ENCODE measurements at regions not wholly inside any gene's neighbourhood (a gene's known extent, or its start where the extent isn't known, plus 50 kb on each side); places are given as distances from the start of the nearest gene placed in this dataset.
A peak's percentile ranks its signal among the peaks of the same experiment; 100 is the strongest.

DNA sequence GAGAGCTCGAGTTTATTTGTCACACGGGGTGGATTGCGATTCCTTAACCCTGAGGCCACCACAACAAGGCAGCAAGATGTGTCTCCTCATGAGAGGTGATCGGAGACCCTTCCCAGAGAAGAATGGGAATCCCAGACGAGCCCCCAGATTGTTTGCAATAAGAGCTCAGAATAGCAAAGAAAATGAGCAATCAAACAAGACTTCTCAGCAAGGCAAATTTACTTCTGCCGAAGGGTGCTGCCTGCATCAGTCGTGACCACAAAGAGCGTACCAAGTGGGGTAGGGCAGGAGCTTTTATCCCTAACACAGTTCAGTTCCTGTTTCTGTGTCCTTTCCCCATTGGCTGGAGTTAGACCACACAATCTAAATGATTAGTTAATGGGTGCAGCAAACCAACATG lies 237.5 kb upstream of the SYT4 start:
- no peak overlapping the region for H3K27ac Mint-ChIP-seq
- H3K9me3 Mint-ChIP-seq = peaks cover 6 to 33% (median 7%) of the 10 kb centered on the region in 3 donors
- no peaks in the 10 kb centered on the region for H3K27me3 Mint-ChIP-seq
- H3K4me1 Mint-ChIP-seq = no peaks in the 10 kb centered on the region
- H3K36me3 Mint-ChIP-seq = no peaks in the 10 kb centered on the region
- H3K4me3 Mint-ChIP-seq = no peak overlapping the region

GRCh38 chr18:43515481-43515880 lies 238.2 kb upstream of the SYT4 start:
- H3K36me3 Mint-ChIP-seq = no peaks in the 10 kb centered on the region
- no peaks in the 10 kb centered on the region for H3K27me3 Mint-ChIP-seq
- no peaks in the 10 kb centered on the region for H3K4me1 Mint-ChIP-seq
- H3K27ac Mint-ChIP-seq = no peak overlapping the region
- no peak overlapping the region for H3K4me3 Mint-ChIP-seq
- H3K9me3 Mint-ChIP-seq = peaks cover 6 to 29% (median 7%) of the 10 kb centered on the region in 3 donors

GRCh38 chr18:43524260-43524659 lies 247.0 kb upstream of the SYT4 start:
- Mint-ChIP-seq H3K4me3 (no peak overlapping the region), H3K9me3 (no peaks in the 10 kb centered on the region), H3K36me3 (no peaks in the 10 kb centered on the region), H3K27me3 (no peaks in the 10 kb centered on the region), H3K4me1 (no peaks in the 10 kb centered on the region), H3K27ac (no peak overlapping the region)

- Mint-ChIP-seq H3K4me3 (no peak overlapping the region), H3K9me3 (no peaks in the 10 kb centered on the region), H3K27ac (no peak overlapping the region), H3K36me3 (no peaks in the 10 kb centered on the region), H3K4me1 (no peaks in the 10 kb centered on the region), H3K27me3 (no peaks in the 10 kb centered on the region)
Observed at GRCh38 chr18:43525169-43525568, 247.9 kb upstream of the SYT4 start.

DNA sequence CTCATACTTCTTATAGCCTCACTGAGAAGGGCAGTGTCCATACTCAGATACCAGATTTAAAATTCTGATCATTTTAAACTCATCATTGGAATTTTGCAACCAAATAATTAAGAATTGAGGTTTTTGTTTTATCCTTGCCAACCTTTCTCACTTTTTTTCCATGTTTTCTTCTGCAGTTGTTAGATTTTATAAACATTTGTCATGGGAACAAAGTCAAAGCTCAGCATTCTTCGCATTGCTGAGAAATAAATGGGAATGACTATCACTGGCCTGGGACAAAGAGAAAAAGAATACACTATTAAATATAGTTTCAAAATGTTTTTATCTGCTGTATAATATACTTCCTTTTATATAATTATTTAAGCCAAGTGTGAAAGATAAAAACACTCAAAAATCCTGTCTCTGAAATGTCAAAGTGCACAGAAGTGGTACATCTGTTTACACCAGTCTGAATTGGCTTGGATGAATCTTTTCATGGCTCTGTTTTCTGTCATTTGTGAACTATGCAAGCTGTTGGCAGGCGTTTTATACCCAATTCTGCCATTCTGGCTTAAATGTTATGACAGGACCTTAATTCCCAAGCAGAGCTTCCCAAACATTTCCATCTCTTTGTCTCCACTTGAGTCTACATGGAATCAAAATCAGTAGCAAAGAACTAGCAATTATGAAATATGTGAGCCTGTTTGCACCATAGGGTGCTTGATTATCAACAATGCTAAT lies 249.3 kb upstream of the SYT4 start:
- no peaks in the 10 kb centered on the region for H3K9me3 Mint-ChIP-seq

DNA sequence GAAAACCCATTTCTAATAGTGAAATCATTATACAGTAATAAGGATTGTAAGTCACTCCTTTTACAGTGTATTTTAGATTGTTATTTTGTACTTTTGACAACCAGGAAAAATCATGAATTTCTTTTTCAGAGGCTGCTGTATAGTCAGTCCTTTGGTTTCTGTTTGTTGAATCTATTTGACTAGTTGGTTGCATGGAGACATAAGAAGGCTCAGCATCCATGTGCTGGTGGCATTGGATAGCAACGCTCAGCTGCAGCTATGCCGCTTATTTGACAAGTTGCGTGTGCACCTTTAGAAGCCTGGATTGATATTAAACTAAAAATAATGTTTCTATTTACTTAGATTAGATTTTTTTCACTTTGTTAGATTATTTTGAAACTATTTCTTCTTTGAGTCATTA lies 254.1 kb upstream of the SYT4 start:
- H3K36me3 Mint-ChIP-seq = no peaks in the 10 kb centered on the region
- no peaks in the 10 kb centered on the region for H3K4me1 Mint-ChIP-seq
- H3K27me3 Mint-ChIP-seq = no peaks in the 10 kb centered on the region
- no peak overlapping the region for H3K27ac Mint-ChIP-seq
- no peak overlapping the region for H3K4me3 Mint-ChIP-seq
- H3K9me3 Mint-ChIP-seq = no peaks in the 10 kb centered on the region

More for the DNA sequence above, 249.3 kb upstream of the SYT4 start:
- Mint-ChIP-seq H3K36me3 (no peaks in the 10 kb centered on the region), H3K4me1 (no peaks in the 10 kb centered on the region), H3K27ac (no peak overlapping the region), H3K27me3 (no peaks in the 10 kb centered on the region), H3K4me3 (no peak overlapping the region)

GRCh38 chr18:43533371-43533770 lies 256.1 kb upstream of the SYT4 start:
- Mint-ChIP-seq H3K9me3 (no peaks in the 10 kb centered on the region), H3K36me3 (no peaks in the 10 kb centered on the region)

DNA sequence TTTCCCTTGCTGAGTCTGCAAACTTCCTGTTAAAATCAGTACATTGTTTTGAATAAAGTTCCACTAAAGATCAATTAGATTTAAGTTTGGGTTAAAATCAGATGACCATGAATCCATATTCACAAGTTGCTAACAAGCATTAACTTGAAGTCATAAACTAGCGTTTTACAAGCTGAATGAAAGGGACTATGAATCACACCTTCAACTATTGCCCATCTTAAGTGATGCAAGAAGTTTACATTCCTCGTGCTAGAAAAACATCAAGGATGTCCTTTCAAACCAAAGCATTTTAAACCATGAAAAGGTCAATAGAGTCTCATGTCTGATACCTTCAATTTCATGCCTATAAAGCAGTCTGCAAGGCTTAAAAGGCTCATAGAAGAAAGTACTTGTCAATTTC lies 257.2 kb upstream of the SYT4 start:
- H3K27ac Mint-ChIP-seq = no peak overlapping the region
- H3K36me3 Mint-ChIP-seq = no peaks in the 10 kb centered on the region
- H3K9me3 Mint-ChIP-seq = no peaks in the 10 kb centered on the region
- H3K4me3 Mint-ChIP-seq = no peak overlapping the region
- no peaks in the 10 kb centered on the region for H3K27me3 Mint-ChIP-seq
- no peaks in the 10 kb centered on the region for H3K4me1 Mint-ChIP-seq

More at GRCh38 chr18:43533371-43533770, 256.1 kb upstream of the SYT4 start:
- Mint-ChIP-seq H3K4me1 (no peaks in the 10 kb centered on the region), H3K27ac (no peak overlapping the region), H3K4me3 (no peak overlapping the region), H3K27me3 (no peaks in the 10 kb centered on the region)

- Mint-ChIP-seq H3K4me1 (no peaks in the 10 kb centered on the region), H3K9me3 (peaks cover 0 to 6% (median 0%) of the 10 kb centered on the region in 3 donors), H3K36me3 (no peaks in the 10 kb centered on the region), H3K4me3 (no peak overlapping the region), H3K27ac (no peak overlapping the region), H3K27me3 (no peaks in the 10 kb centered on the region)
Observed at GRCh38 chr18:43539862-43540261, 262.6 kb upstream of the SYT4 start.

DNA sequence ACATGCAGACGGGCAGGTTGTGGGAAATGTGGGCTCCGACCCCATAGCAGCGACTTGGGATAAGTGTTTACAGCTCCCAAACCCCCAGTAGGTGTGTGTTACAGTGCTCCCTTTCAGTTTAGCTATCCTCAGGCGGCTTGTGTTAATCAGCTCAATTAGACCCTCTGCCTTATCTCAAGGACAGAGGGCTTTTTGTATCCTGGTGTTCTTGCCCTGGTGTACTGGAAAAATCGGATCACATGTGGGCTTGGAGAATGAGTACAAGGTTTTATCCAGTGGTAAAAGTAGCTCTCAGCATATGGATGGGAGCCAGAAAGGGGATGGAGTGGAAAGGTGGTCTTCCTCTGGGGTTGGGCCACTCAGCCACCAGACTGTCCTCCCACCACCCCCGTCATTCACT lies 264.7 kb upstream of the SYT4 start:
- no peak overlapping the region for H3K4me3 Mint-ChIP-seq
- H3K4me1 Mint-ChIP-seq = no peaks in the 10 kb centered on the region
- H3K36me3 Mint-ChIP-seq = no peaks in the 10 kb centered on the region
- H3K27ac Mint-ChIP-seq = no peak overlapping the region
- no peaks in the 10 kb centered on the region for H3K27me3 Mint-ChIP-seq
- H3K9me3 Mint-ChIP-seq = peaks cover 0 to 6% (median 0%) of the 10 kb centered on the region in 3 donors

GRCh38 chr18:43543236-43543635 lies 265.9 kb upstream of the SYT4 start:
- H3K36me3 Mint-ChIP-seq = no peaks in the 10 kb centered on the region
- H3K9me3 Mint-ChIP-seq = peaks cover 0 to 6% (median 0%) of the 10 kb centered on the region in 3 donors
- H3K4me1 Mint-ChIP-seq = no peaks in the 10 kb centered on the region
- H3K27me3 Mint-ChIP-seq = no peaks in the 10 kb centered on the region
- H3K27ac Mint-ChIP-seq = no peak overlapping the region
- H3K4me3 Mint-ChIP-seq = peak overlapping the region in 1 of 4 donors; percentile 37

GRCh38 chr18:43547456-43547855 lies 270.2 kb upstream of the SYT4 start:
- no peaks in the 10 kb centered on the region for H3K27me3 Mint-ChIP-seq
- H3K9me3 Mint-ChIP-seq = peaks cover 2 to 8% (median 5%) of the 10 kb centered on the region in 3 donors
- H3K4me1 Mint-ChIP-seq = no peaks in the 10 kb centered on the region
- no peak overlapping the region for H3K27ac Mint-ChIP-seq
- H3K36me3 Mint-ChIP-seq = no peaks in the 10 kb centered on the region
- no peak overlapping the region for H3K4me3 Mint-ChIP-seq

- Mint-ChIP-seq H3K27me3 (peaks cover 4% of the 10 kb centered on the region), H3K36me3 (no peaks in the 10 kb centered on the region), H3K27ac (no peak overlapping the region), H3K9me3 (peaks cover 0 to 18% (median 7%) of the 10 kb centered on the region in 3 donors), H3K4me3 (no peak overlapping the region), H3K4me1 (no peaks in the 10 kb centered on the region)
Observed at GRCh38 chr18:43559507-43559906, 282.2 kb upstream of the SYT4 start.

DNA sequence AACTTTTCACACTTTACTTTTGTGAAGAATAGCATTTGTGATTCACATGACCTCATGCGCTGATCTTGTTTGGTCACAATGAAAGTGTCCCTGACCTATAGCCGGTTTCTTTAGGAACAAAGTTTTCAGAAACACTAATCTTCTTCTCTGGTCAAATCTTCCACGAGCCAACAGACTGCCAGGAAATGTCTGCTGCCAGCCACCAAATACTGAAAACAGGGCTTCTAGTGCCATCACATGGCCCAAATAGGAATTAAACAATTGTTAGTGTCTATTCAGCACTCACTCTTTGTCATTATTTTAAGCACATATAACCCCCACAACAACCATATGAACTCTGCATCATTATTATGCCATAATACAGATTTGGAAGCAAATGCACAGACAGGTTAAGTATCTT lies 286.5 kb upstream of the SYT4 start:
- H3K27ac Mint-ChIP-seq = no peak overlapping the region
- no peak overlapping the region for H3K4me3 Mint-ChIP-seq
- H3K4me1 Mint-ChIP-seq = no peaks in the 10 kb centered on the region
- peaks cover 0 to 2% (median 0%) of the 10 kb centered on the region in 3 donors for H3K9me3 Mint-ChIP-seq
- no peaks in the 10 kb centered on the region for H3K36me3 Mint-ChIP-seq
- H3K27me3 Mint-ChIP-seq = peaks cover 4% of the 10 kb centered on the region

DNA sequence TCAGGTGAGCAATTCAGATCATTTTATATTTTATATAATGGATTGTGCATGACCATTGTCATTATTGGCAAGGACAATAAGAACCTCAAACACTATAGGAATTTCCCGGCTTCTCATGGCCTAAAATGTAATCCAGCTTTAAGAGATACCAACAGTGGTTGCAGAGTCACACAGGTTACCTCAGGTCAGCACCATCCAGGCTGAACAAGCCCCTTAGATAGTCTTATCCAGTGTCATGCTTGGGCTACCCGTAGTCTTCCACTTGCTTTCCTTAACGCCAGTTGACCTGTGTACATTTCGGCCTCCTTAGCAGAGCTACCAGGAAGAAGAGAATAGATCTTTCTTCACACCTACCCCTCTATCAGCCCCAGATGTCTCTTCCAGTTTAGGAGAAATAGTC lies 293.3 kb upstream of the SYT4 start:
- Mint-ChIP-seq H3K27ac (no peak overlapping the region), H3K27me3 (no peaks in the 10 kb centered on the region), H3K4me1 (no peaks in the 10 kb centered on the region), H3K36me3 (no peaks in the 10 kb centered on the region), H3K9me3 (no peaks in the 10 kb centered on the region), H3K4me3 (no peak overlapping the region)

DNA sequence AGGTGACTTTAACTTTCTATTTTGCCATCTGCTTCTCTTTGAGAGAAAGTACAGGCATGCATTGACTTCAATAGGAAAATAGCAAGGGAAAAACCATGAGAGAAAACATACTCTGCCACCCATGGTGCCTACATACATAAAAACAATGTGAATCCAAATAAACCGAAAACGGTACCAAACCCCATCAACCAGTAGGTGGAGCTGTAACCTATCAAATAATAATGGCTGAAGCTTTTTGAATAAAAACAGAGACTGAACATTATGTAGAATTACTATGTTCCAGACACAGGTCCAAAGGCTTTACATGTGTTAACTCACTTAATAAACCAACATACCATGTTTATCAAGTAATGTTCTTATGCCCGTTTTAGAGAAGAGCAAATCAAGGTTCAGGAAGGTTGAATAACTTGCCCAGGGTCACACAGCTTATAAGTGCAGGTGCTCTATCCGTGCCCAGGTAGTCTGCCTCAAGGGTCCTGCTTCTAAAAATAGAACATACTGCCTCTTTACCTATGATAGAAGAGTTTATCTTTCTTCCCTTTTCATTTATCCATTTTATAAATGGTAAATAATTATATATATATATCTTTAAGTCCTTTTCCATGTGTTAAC lies 293.9 kb upstream of the SYT4 start:
- no peaks in the 10 kb centered on the region for H3K9me3 Mint-ChIP-seq
- H3K27me3 Mint-ChIP-seq = no peaks in the 10 kb centered on the region
- no peaks in the 10 kb centered on the region for H3K36me3 Mint-ChIP-seq
- H3K4me3 Mint-ChIP-seq = no peak overlapping the region
- H3K4me1 Mint-ChIP-seq = no peaks in the 10 kb centered on the region
- H3K27ac Mint-ChIP-seq = no peak overlapping the region
